GM23248 (cell line): ENCODE measurements at regions not wholly inside any gene's neighbourhood (a gene's known extent, or its start where the extent isn't known, plus 50 kb on each side); places are given as distances from the start of the nearest gene placed in this dataset.

ENCODE experiments used
- EZH2 ChIP-seq: fragments of 200-600 bp; sonication (generic); IDR thresholded peaks from 2 replicates; pipeline ENCODE4 v1.6.1; 2018; ENCODE audit warnings: antibody characterized with exemption, mild to moderate bottlenecking; ENCODE audit not compliant: insufficient read depth, poor library complexity, severe bottlenecking
- EZH2phosphoT487 ChIP-seq: fragments of 200-600 bp; sonication (generic); IDR thresholded peaks from 2 replicates; pipeline ENCODE4 v1.6.1; 2018; ENCODE audit warnings: antibody characterized with exemption, moderate library complexity, mild to moderate bottlenecking, low read depth; ENCODE audit not compliant: insufficient read depth

DNA sequence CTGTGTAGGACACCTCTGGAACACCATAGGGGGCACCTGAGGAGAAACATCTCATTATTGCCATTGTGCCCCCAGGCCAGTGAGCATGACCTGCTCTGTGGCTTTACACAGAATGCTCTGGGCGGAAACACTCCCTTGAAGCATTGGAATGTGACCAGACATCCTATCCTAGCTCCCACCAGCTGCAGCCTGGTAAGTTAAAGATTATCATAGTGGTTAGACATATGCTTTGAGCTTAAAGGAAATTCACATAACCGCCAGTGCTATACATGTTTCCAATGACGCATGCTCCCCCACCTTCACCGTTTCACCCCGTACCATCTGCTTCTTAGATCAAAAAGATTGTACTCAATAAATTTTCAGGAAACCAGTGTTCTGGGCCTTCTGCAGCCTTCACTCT is 217.7 kb upstream of the CENPE start:
- TF ChIP-seq EZH2: no peak
- no peak for TF ChIP-seq EZH2phosphoT487
